Smooth muscle cell (in vitro differentiated cells): ENCODE measurements at regions not wholly inside any gene's neighbourhood (a gene's known extent, or its start where the extent isn't known, plus 50 kb on each side); places are given as distances from the start of the nearest gene placed in this dataset.

ENCODE experiments used
- DNase-seq: peaks from one replicate; lab custom pipeline; 2025; ENCODE audit not compliant: unreplicated experiment; lab: John Stamatoyannopoulos, UW
- H2AFZ ChIP-seq: fragments of 200-600 bp; sonication (generic); 2 replicates; pipeline ENCODE4 v1.6.0; 2016; ENCODE audit warnings: antibody characterized with exemption, low read depth, mild to moderate bottlenecking
- H3F3A ChIP-seq: fragments of 200-600 bp; sonication (generic); 2 replicates; pipeline ENCODE4 v1.6.0; 2017; ENCODE audit warnings: antibody characterized with exemption, low read depth
- H3K27ac ChIP-seq: fragments of 200-600 bp; sonication (generic); 2 replicates; pipeline ENCODE4 v1.5.1; 2016; ENCODE audit warnings: low read depth, mild to moderate bottlenecking
- H3K27me3 ChIP-seq: fragments of 200-600 bp; sonication (generic); 2 replicates; pipeline ENCODE4 v1.6.1; 2016; ENCODE audit warnings: low read depth, mild to moderate bottlenecking
- H3K36me3 ChIP-seq: fragments of 200-600 bp; sonication (generic); 2 replicates; pipeline ENCODE4 v1.5.1; 2016; ENCODE audit warnings: low read depth
- H3K4me1 ChIP-seq: fragments of 200-600 bp; sonication (generic); 2 replicates; pipeline ENCODE4 v1.5.1; 2016; ENCODE audit warnings: low read depth
- H3K4me2 ChIP-seq: fragments of 200-600 bp; sonication (generic); 2 replicates; pipeline ENCODE4 v1.6.0; 2016; ENCODE audit warnings: mild to moderate bottlenecking
- H3K4me3 ChIP-seq: fragments of 200-600 bp; sonication (generic); 2 replicates; pipeline ENCODE4 v1.5.1; 2016; ENCODE audit warnings: mild to moderate bottlenecking
- H3K79me2 ChIP-seq: fragments of 200-600 bp; sonication (generic); 2 replicates; pipeline ENCODE4 v1.6.0; 2016; ENCODE audit warnings: low read depth, mild to moderate bottlenecking
- H3K9ac ChIP-seq: fragments of 200-600 bp; sonication (generic); 2 replicates; pipeline ENCODE4 v1.6.0; 2016; ENCODE audit warnings: low read depth
- H3K9me3 ChIP-seq: fragments of 200-600 bp; sonication (generic); replicated peaks from 2 replicates; pipeline ENCODE4 v1.5.1; 2016; ENCODE audit warnings: low read depth
- H4K20me1 ChIP-seq: fragments of 200-600 bp; sonication (generic); 2 replicates; pipeline ENCODE4 v1.6.0; 2016; ENCODE audit warnings: low read depth
- WGBS: methylation state at CpG from one replicate; pipeline ENCODE4 v1.1.7; 2016; ENCODE audit warnings: low lambda C conversion rate; 5-methylcytosine and 5-hydroxymethylcytosine counted together
- TF ChIP-seq, protein P1 (sequence below): fragments of 200-600 bp; sonication (generic); IDR thresholded peaks from 2 replicates; pipeline ENCODE4 v1.5.1; 2017; ENCODE audit warnings: borderline replicate concordance, mild to moderate bottlenecking, antibody characterized with exemption; ENCODE audit not compliant: insufficient read depth, poor library complexity, severe bottlenecking

DNA sequence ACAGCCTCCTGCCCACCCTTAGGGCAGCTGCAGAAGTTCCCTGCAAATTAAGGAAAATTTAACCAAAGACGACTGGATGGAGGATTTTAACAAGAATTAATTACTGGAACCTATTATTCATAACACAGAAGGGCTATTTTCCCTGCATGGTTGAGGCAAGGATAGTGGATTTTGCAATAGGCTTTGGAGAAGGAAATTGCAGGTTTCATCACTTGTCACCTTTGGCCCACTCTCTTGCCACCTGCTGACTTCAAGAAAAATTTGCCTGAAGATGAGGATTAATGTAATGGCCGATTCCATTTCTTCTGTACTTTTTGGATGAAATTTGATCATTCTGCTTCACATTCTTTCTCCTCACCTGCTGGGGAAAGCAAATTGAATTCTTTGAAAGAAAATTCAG lies 261.7 kb downstream of the FGF9 start:
- no peak for DNase-seq
- 79% methylated on average over 2 of the region's 2 CpGs for WGBS

DNA sequence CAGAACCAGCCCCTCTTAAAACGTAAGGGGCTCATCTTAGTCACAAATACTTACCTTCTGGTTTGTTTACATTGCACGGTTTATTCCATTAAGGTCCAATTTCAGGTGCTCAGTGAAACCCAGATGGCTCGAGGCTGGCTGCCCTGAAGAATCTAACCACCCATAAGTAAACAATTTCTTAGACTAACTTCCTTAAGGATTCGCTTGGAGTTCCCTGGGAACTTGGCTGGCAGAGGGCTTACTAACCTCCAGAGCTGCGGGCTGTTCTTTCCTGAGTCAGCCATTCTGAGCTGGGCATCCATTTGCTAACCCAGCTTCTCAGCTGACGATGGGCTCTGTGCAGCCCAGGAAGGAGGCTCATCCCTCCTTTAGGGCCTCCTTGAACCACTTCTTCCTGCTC lies 262.1 kb downstream of the FGF9 start:
- Histone ChIP-seq H3K36me3 (no peaks in the 10 kb centered on the region), H3K4me2 (no peak overlapping the region), H3F3A (peaks cover 4% of the 10 kb centered on the region), H3K9me3 (no peaks in the 10 kb centered on the region), H3K4me1 (no peaks in the 10 kb centered on the region), H3K27ac (no peak overlapping the region), H4K20me1 (no peaks in the 10 kb centered on the region), H2AFZ (no peak overlapping the region), H3K9ac (no peak overlapping the region), H3K27me3 (no peaks in the 10 kb centered on the region), H3K4me3 (no peak overlapping the region), H3K79me2 (no peaks in the 10 kb centered on the region)
- TF ChIP-seq, protein P1, sequence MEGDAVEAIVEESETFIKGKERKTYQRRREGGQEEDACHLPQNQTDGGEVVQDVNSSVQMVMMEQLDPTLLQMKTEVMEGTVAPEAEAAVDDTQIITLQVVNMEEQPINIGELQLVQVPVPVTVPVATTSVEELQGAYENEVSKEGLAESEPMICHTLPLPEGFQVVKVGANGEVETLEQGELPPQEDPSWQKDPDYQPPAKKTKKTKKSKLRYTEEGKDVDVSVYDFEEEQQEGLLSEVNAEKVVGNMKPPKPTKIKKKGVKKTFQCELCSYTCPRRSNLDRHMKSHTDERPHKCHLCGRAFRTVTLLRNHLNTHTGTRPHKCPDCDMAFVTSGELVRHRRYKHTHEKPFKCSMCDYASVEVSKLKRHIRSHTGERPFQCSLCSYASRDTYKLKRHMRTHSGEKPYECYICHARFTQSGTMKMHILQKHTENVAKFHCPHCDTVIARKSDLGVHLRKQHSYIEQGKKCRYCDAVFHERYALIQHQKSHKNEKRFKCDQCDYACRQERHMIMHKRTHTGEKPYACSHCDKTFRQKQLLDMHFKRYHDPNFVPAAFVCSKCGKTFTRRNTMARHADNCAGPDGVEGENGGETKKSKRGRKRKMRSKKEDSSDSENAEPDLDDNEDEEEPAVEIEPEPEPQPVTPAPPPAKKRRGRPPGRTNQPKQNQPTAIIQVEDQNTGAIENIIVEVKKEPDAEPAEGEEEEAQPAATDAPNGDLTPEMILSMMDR, result no peak
- DNase-seq, result no peak
- WGBS, result 69% methylated on average over 6 of the region's 6 CpGs

More for the DNA sequence above, 261.7 kb downstream of the FGF9 start:
- H3K9ac ChIP-seq, result no peak overlapping the region
- no peaks in the 10 kb centered on the region for H3F3A ChIP-seq
- no peaks in the 10 kb centered on the region for H3K79me2 ChIP-seq
- no peaks in the 10 kb centered on the region for H3K4me1 ChIP-seq
- TF ChIP-seq, protein P1, result no peak
- no peaks in the 10 kb centered on the region for H3K36me3 ChIP-seq
- no peak overlapping the region for H3K27ac ChIP-seq
- no peak overlapping the region for H3K4me2 ChIP-seq
- H3K4me3 ChIP-seq, result no peak overlapping the region
- no peaks in the 10 kb centered on the region for H4K20me1 ChIP-seq
- no peak overlapping the region for H2AFZ ChIP-seq
- H3K27me3 ChIP-seq, result no peaks in the 10 kb centered on the region
- H3K9me3 ChIP-seq, result no peaks in the 10 kb centered on the region

DNA sequence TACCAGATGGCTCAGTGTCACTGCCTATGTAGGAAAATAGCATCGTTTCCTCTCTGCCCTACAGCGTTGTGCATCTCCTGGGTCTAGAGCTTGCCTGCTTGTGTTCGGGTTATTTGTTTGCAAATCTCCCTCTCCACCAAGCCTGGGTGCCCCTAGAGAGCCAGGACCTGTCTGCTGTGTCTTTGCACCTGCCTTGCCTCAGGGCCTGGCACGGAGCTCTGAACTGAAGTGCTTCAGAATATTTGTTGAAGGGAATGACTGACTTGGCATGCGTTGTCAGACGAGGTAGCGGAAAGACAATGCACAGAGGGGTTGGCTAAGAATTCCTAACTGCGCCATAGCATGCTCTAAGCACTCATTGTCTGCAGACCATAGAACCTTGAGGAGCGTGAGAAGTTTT lies 263.4 kb downstream of the FGF9 start:
- Histone ChIP-seq H2AFZ (no peak overlapping the region), H3K36me3 (no peaks in the 10 kb centered on the region), H3K4me2 (no peak overlapping the region), H3K27me3 (no peaks in the 10 kb centered on the region), H4K20me1 (no peaks in the 10 kb centered on the region), H3K4me1 (no peaks in the 10 kb centered on the region), H3K9me3 (no peaks in the 10 kb centered on the region), H3K27ac (no peak overlapping the region), H3K9ac (no peak overlapping the region), H3K79me2 (no peaks in the 10 kb centered on the region), H3F3A (peaks cover 4% of the 10 kb centered on the region), H3K4me3 (no peak overlapping the region)
- no peak for DNase-seq
- WGBS, result 95% methylated on average over 9 of the region's 9 CpGs
- TF ChIP-seq, protein P1, result no peak

DNA sequence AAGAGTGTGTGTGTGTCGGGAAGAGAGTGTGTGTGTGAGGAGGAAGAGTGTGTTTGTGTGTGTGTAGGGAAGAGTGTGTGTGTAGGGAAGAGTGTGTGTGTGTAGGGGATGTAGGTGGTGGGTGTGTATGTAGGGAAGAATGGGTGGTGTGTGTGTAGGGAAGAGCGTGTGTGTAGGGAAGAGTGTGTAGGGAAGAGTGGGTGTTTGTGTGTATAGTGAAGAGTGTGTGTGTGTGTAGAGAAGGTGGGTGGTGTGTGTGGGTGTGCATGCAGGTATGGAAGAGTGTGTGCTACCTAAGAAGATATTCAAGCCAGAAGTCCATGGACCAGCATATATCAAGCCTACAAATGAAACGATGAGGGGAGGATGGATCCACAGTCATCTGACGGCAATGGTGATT lies 265.8 kb downstream of the FGF9 start:
- WGBS, result 99% methylated on average over 4 of the region's 4 CpGs
- H4K20me1 ChIP-seq, result no peaks in the 10 kb centered on the region
- H3K9me3 ChIP-seq, result no peaks in the 10 kb centered on the region
- no peaks in the 10 kb centered on the region for H3K79me2 ChIP-seq
- no peak overlapping the region for H3K4me3 ChIP-seq
- no peak overlapping the region for H2AFZ ChIP-seq
- no peaks in the 10 kb centered on the region for H3K4me1 ChIP-seq
- no peak overlapping the region for H3K4me2 ChIP-seq
- H3F3A ChIP-seq, result peaks cover 4% of the 10 kb centered on the region
- H3K36me3 ChIP-seq, result no peaks in the 10 kb centered on the region
- no peaks in the 10 kb centered on the region for H3K27me3 ChIP-seq
- H3K27ac ChIP-seq, result no peak overlapping the region
- DNase-seq, result no peak
- no peak overlapping the region for H3K9ac ChIP-seq
- TF ChIP-seq, protein P1, result no peak
